RWPE2 (cell line): ENCODE measurements at regions not wholly inside any gene's neighbourhood (a gene's known extent, or its start where the extent isn't known, plus 50 kb on each side); places are given as distances from the start of the nearest gene placed in this dataset.
A peak's percentile ranks its signal among the peaks of the same experiment; 100 is the strongest.

Experiments used
- ATAC-seq: fragments of 200-7000 bp; cut with Tn5 transposase; 3 replicates; pipeline ENCODE4 v1.9.1; 2021; ENCODE audit warnings: low read depth
- DNase-seq: peaks from one replicate; pipeline ENCODE4 v3.0.0-alpha.2; 2020; ENCODE audit warnings: low spot score
- H3K27ac ChIP-seq: fragments of 450-650 bp; 2 replicates; pipeline ENCODE4 v1.5.1; 2017; ENCODE audit warnings: mild to moderate bottlenecking; ENCODE audit not compliant: poor library complexity, severe bottlenecking
- H3K27me3 ChIP-seq: fragments of 250-450 bp; sonication (Bioruptor Pico); 2 replicates; pipeline ENCODE4 v1.5.1; 2021; ENCODE audit warnings: mild to moderate bottlenecking, moderate library complexity; ENCODE audit not compliant: insufficient read depth, poor library complexity, severe bottlenecking
- H3K36me3 ChIP-seq: fragments of 250-450 bp; sonication (Bioruptor Pico); 2 replicates; pipeline ENCODE4 v1.5.1; 2020; ENCODE audit warnings: low read depth, mild to moderate bottlenecking, moderate library complexity
- H3K4me1 ChIP-seq: fragments of 250-450 bp; sonication (Bioruptor Pico); 2 replicates; pipeline ENCODE4 v1.5.1; 2021; ENCODE audit warnings: mild to moderate bottlenecking, moderate library complexity; ENCODE audit not compliant: insufficient read depth, poor library complexity, severe bottlenecking
- H3K4me3 ChIP-seq: fragments of 250-450 bp; sonication (Bioruptor Pico); 2 replicates; pipeline ENCODE4 v1.5.1; 2021; ENCODE audit warnings: mild to moderate bottlenecking, moderate library complexity; ENCODE audit not compliant: severe bottlenecking
- H3K9me3 ChIP-seq: fragments of 250-450 bp; sonication (Bioruptor Pico); 2 replicates; pipeline ENCODE4 v1.5.1; 2021; ENCODE audit warnings: mild to moderate bottlenecking, moderate library complexity; ENCODE audit not compliant: severe bottlenecking
- CTCF ChIP-seq: fragments of 450-650 bp; IDR thresholded peaks from one replicate; pipeline ENCODE4 v1.5.1; 2017; ENCODE audit warnings: mild to moderate bottlenecking, moderate library complexity; ENCODE audit not compliant: poor library complexity, severe bottlenecking

DNA sequence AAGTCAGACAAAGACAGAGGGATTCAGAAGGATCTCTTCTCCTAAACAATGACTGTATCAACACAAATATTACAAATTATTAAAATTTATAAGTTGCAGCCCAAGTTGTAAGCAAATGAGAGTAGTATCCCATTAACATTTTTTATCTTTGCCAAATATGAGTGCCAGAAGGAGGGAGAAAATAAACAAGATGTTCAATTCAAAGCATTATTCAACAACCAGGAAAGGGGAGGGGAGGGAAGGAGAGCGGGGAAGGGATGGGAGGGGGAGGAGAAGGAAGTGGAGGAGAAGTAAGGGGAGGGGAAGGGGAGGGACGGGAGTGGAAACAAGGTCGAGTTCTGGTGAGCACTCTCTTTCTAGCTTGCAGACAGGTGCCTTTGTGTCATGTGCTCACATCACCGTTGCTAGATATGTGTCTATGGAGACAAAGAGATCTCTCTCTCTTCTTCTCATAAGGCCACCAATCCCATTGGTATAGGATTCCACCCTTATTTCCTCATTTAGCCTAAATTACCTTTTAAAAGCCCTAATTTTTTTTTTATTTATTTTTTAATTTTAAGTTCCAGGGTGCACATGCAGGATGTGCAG, 679.6 kb upstream of the CHAC2 start:
- no peak for DNase-seq
- ATAC-seq, result no peak

DNA sequence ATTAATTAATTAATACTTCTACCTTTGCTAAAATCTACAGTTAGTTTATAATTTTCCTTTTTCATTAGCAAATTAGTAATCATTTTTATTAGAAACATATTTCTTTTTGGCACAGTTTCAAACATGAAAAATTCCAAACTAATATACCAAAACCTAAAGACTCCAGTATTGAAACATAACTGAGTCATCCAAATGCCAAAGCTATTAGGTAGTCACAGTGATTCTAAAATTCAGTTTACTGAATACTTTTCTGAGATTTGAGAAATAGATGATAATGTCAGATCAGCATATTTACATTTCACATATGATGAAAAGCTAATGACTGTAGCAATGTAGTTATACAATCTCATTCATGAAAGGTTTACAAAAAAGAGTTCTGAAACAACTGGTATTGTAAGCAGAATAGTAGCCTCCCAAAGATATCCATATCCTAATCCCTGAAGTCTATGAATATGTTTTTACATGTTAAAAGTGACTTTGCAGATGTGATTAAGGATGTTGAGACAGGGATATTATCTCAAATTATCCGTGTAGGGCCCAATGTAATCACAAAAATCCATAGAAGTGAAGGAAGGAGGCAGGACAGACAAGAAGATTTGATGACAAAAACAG, 680.2 kb upstream of the CHAC2 start:
- H3K4me3 ChIP-seq, result no peak overlapping the region
- DNase-seq, result no peak
- no peaks in the 10 kb centered on the region for H3K36me3 ChIP-seq
- no peaks in the 10 kb centered on the region for H3K27me3 ChIP-seq
- ATAC-seq, result peak; percentile 93
- peak overlapping the region; percentile 78 for H3K27ac ChIP-seq
- H3K9me3 ChIP-seq, result no peaks in the 10 kb centered on the region
- TF ChIP-seq CTCF, result no peak
- peaks cover 14% of the 10 kb centered on the region for H3K4me1 ChIP-seq

More for the DNA sequence above, 679.6 kb upstream of the CHAC2 start:
- no peaks in the 10 kb centered on the region for H3K9me3 ChIP-seq
- H3K4me1 ChIP-seq, result peaks cover 14% of the 10 kb centered on the region
- TF ChIP-seq CTCF, result no peak
- no peaks in the 10 kb centered on the region for H3K27me3 ChIP-seq
- no peak overlapping the region for H3K4me3 ChIP-seq
- peak overlapping the region; percentile 78 for H3K27ac ChIP-seq
- H3K36me3 ChIP-seq, result no peaks in the 10 kb centered on the region

DNA sequence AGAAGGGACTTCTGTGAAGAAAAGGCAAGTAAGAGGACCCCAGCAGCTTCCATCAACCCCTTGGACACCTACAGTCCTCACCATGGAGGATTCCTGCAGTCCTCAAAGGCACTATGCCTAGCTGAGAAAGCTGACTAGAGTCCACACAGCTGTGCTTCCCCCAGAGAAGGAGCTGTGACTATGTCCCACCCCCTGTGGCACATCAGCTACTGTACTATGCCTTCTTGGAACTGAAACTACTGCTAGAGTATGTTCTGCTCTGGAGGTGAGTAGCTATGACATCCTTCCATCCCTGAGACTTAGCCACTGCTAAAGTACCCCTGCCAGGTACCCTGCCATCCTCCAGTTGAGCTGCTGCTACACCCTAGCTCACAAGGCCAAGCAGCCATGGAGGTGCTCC, 690.2 kb upstream of the CHAC2 start:
- no peak overlapping the region for H3K4me3 ChIP-seq
- H3K9me3 ChIP-seq, result no peaks in the 10 kb centered on the region
- H3K36me3 ChIP-seq, result no peaks in the 10 kb centered on the region
- no peak for TF ChIP-seq CTCF
- DNase-seq (no peak), ATAC-seq (no peak)
- no peak overlapping the region for H3K27ac ChIP-seq
- no peaks in the 10 kb centered on the region for H3K4me1 ChIP-seq
- no peaks in the 10 kb centered on the region for H3K27me3 ChIP-seq

DNA sequence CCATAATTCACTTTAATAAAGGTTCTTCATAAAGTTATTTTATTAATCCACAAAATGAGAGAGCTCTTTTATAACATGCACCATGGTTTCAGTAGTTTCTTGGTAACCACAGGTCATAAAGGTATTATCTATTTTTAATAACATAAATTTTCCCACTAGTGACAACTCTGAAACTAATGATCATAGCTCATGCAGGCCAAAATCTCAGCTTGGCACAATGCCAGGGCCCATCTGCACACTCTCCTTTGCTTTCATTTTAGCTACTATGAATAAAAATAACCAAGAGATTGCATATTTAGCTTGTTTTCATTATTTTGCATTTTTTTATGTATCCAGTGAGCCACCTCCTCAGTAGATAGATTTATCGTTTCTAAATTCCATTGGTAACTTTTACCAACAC, 691.8 kb upstream of the CHAC2 start:
- TF ChIP-seq CTCF, result no peak
- H3K4me3 ChIP-seq, result no peak overlapping the region
- ATAC-seq (no peak), DNase-seq (no peak)
- H3K36me3 ChIP-seq, result no peaks in the 10 kb centered on the region
- no peaks in the 10 kb centered on the region for H3K4me1 ChIP-seq
- no peaks in the 10 kb centered on the region for H3K9me3 ChIP-seq
- no peak overlapping the region for H3K27ac ChIP-seq
- H3K27me3 ChIP-seq, result no peaks in the 10 kb centered on the region

DNA sequence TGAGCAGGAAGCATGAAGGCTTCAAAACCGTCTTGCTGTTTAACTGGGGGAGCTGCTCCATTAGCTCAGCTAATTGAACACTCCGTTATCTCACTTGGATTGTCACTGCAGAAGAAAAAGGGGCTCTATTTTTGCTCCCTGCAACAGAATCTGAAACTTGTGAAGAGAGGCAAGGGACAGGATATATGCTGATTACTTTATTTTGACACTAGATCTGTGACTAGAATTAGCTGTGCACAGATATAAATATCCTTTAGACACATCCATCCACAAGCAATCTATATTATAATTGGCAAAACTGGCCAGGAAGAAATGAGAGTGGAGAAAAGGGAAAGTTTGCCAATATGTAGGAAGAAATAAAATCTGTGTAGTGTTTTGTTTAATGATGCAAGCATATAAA, 700.1 kb upstream of the CHAC2 start:
- no peaks in the 10 kb centered on the region for H3K4me1 ChIP-seq
- no peaks in the 10 kb centered on the region for H3K36me3 ChIP-seq
- no peak overlapping the region for H3K4me3 ChIP-seq
- H3K9me3 ChIP-seq, result no peaks in the 10 kb centered on the region
- H3K27me3 ChIP-seq, result no peaks in the 10 kb centered on the region
- DNase-seq (no peak), ATAC-seq (no peak)
- no peak for TF ChIP-seq CTCF
- no peak overlapping the region for H3K27ac ChIP-seq
